Muscle layer of duodenum (tissue), 2 donors: ENCODE measurements at regions not wholly inside any gene's neighbourhood (a gene's known extent, or its start where the extent isn't known, plus 50 kb on each side); places are given as distances from the start of the nearest gene placed in this dataset.

Experiments used
- H3K27ac ChIP-seq: one replicate; pipeline ENCODE4 v1.7.0; 2013; ENCODE audit warnings: mild to moderate bottlenecking, low read length
- H3K27me3 ChIP-seq: one replicate; pipeline ENCODE4 v1.7.0; 2013; ENCODE audit warnings: low read depth, mild to moderate bottlenecking, control low read depth, low read length
- H3K36me3 ChIP-seq, 2 donors: one replicate each; pipeline ENCODE4 v1.7.0; 2013; ENCODE audit warnings: low read length in 2 of 2, control low read depth in 1 of 2, mild to moderate bottlenecking in 1 of 2; ENCODE audit not compliant: insufficient read depth in 2 of 2, control insufficient read depth in 1 of 2
- H3K4me1 ChIP-seq, 2 donors: one replicate each; pipeline ENCODE4 v1.7.0; 2013; ENCODE audit warnings: low read length in 2 of 2, mild to moderate bottlenecking in 2 of 2, control low read depth in 1 of 2, moderate library complexity in 1 of 2; ENCODE audit not compliant: insufficient read depth in 2 of 2, control insufficient read depth in 1 of 2
- H3K4me3 ChIP-seq, 2 donors: one replicate each; pipeline ENCODE4 v1.7.0; 2013; ENCODE audit warnings: low read length in 2 of 2, low read depth in 1 of 2, mild to moderate bottlenecking in 1 of 2
- H3K9me3 ChIP-seq, 2 donors: one replicate each; pipeline ENCODE4 v1.7.0; 2013; ENCODE audit warnings: low read length in 2 of 2, control low read depth in 1 of 2, mild to moderate bottlenecking in 1 of 2; ENCODE audit not compliant: control insufficient read depth in 1 of 2
- donor health status: healthy.

GRCh38 chr6:120627612-120628011 is 706.7 kb downstream of the TBC1D32 start:
- H3K4me3 ChIP-seq, result no peak overlapping the region
- H3K36me3 ChIP-seq, result no peaks in the 10 kb centered on the region
- H3K9me3 ChIP-seq, result no peaks in the 10 kb centered on the region
- no peak overlapping the region for H3K27ac ChIP-seq
- H3K27me3 ChIP-seq, result no peaks in the 10 kb centered on the region
- no peaks in the 10 kb centered on the region for H3K4me1 ChIP-seq

GRCh38 chr6:120622127-120622631 is 712.1 kb downstream of the TBC1D32 start:
- no peaks in the 10 kb centered on the region for H3K4me1 ChIP-seq
- no peak overlapping the region for H3K27ac ChIP-seq
- no peaks in the 10 kb centered on the region for H3K36me3 ChIP-seq
- H3K9me3 ChIP-seq, result no peaks in the 10 kb centered on the region
- H3K4me3 ChIP-seq, result no peak overlapping the region
- no peaks in the 10 kb centered on the region for H3K27me3 ChIP-seq

- H3K4me1 ChIP-seq, result no peaks in the 10 kb centered on the region
- no peaks in the 10 kb centered on the region for H3K36me3 ChIP-seq
Observed at GRCh38 chr6:120620900-120621299, 713.4 kb downstream of the TBC1D32 start.

GRCh38 chr6:120615238-120615637 is 719.0 kb downstream of the TBC1D32 start:
- Histone ChIP-seq H3K4me1 (no peaks in the 10 kb centered on the region), H3K36me3 (no peaks in the 10 kb centered on the region), H3K27ac (no peak overlapping the region), H3K27me3 (no peaks in the 10 kb centered on the region), H3K4me3 (no peak overlapping the region), H3K9me3 (no peaks in the 10 kb centered on the region)

More at GRCh38 chr6:120620900-120621299, 713.4 kb downstream of the TBC1D32 start:
- Histone ChIP-seq H3K4me3 (no peak overlapping the region), H3K27ac (no peak overlapping the region), H3K9me3 (no peaks in the 10 kb centered on the region), H3K27me3 (no peaks in the 10 kb centered on the region)

- Histone ChIP-seq H3K27me3 (no peaks in the 10 kb centered on the region), H3K9me3 (no peaks in the 10 kb centered on the region), H3K36me3 (no peaks in the 10 kb centered on the region), H3K4me1 (no peaks in the 10 kb centered on the region), H3K4me3 (no peak overlapping the region), H3K27ac (no peak overlapping the region)
Observed at GRCh38 chr6:120614723-120615122, 719.6 kb downstream of the TBC1D32 start.

- H3K9me3 ChIP-seq, result no peaks in the 10 kb centered on the region
- H3K27me3 ChIP-seq, result no peaks in the 10 kb centered on the region
- H3K36me3 ChIP-seq, result no peaks in the 10 kb centered on the region
- H3K4me1 ChIP-seq, result no peaks in the 10 kb centered on the region
- no peak overlapping the region for H3K27ac ChIP-seq
- H3K4me3 ChIP-seq, result no peak overlapping the region
Observed at GRCh38 chr6:120608826-120609225, 725.5 kb downstream of the TBC1D32 start.

- Histone ChIP-seq H3K4me1 (no peaks in the 10 kb centered on the region), H3K27ac (no peak overlapping the region), H3K4me3 (no peak overlapping the region), H3K36me3 (no peaks in the 10 kb centered on the region), H3K9me3 (no peaks in the 10 kb centered on the region), H3K27me3 (no peaks in the 10 kb centered on the region)
Observed at GRCh38 chr6:120606743-120607142, 727.5 kb downstream of the TBC1D32 start.

- no peaks in the 10 kb centered on the region for H3K27me3 ChIP-seq
- H3K4me1 ChIP-seq, result no peaks in the 10 kb centered on the region
- H3K36me3 ChIP-seq, result no peaks in the 10 kb centered on the region
- no peak overlapping the region for H3K4me3 ChIP-seq
- H3K27ac ChIP-seq, result no peak overlapping the region
- H3K9me3 ChIP-seq, result no peaks in the 10 kb centered on the region
Observed at GRCh38 chr6:120604510-120604909, 729.8 kb downstream of the TBC1D32 start.

- H3K36me3 ChIP-seq, result no peaks in the 10 kb centered on the region
- H3K27ac ChIP-seq, result no peak overlapping the region
- H3K4me1 ChIP-seq, result no peaks in the 10 kb centered on the region
Observed at GRCh38 chr6:120590611-120591010, 743.7 kb downstream of the TBC1D32 start.

GRCh38 chr6:120588424-120588823 is 745.9 kb downstream of the TBC1D32 start:
- Histone ChIP-seq H3K9me3 (no peaks in the 10 kb centered on the region), H3K36me3 (no peaks in the 10 kb centered on the region), H3K4me3 (no peak overlapping the region), H3K27me3 (no peaks in the 10 kb centered on the region), H3K27ac (no peak overlapping the region), H3K4me1 (no peaks in the 10 kb centered on the region)

More at GRCh38 chr6:120590611-120591010, 743.7 kb downstream of the TBC1D32 start:
- H3K27me3 ChIP-seq, result no peaks in the 10 kb centered on the region
- H3K4me3 ChIP-seq, result no peak overlapping the region
- H3K9me3 ChIP-seq, result no peaks in the 10 kb centered on the region

- H3K4me1 ChIP-seq, result no peaks in the 10 kb centered on the region
- no peaks in the 10 kb centered on the region for H3K9me3 ChIP-seq
- no peaks in the 10 kb centered on the region for H3K27me3 ChIP-seq
- no peak overlapping the region for H3K4me3 ChIP-seq
- no peaks in the 10 kb centered on the region for H3K36me3 ChIP-seq
- H3K27ac ChIP-seq, result no peak overlapping the region
Observed at GRCh38 chr6:120587381-120587780, 746.9 kb downstream of the TBC1D32 start.

- no peak overlapping the region for H3K4me3 ChIP-seq
- no peaks in the 10 kb centered on the region for H3K27me3 ChIP-seq
- no peak overlapping the region for H3K27ac ChIP-seq
- no peaks in the 10 kb centered on the region for H3K36me3 ChIP-seq
- peaks cover 0 to 4% of the 10 kb centered on the region in 2 donors for H3K9me3 ChIP-seq
- H3K4me1 ChIP-seq, result no peaks in the 10 kb centered on the region
Observed at GRCh38 chr6:120584111-120584760, 750.0 kb downstream of the TBC1D32 start.
